Mucosa of descending colon (tissue), 3 donors: ENCODE measurements at regions not wholly inside any gene's neighbourhood (a gene's known extent, or its start where the extent isn't known, plus 50 kb on each side); places are given as distances from the start of the nearest gene placed in this dataset.
"Not testable (repeated sequence)": the region's sequence is repeated elsewhere in the genome, so short reads cannot be mapped to it uniquely, and the experiment has no call there.

ENCODE experiments used
- ATAC-seq: fragments of 200-7000 bp; cut with Tn5 transposase; one replicate; pipeline ENCODE4 v1.9.1; 2020; ENCODE audit warnings: mild to moderate bottlenecking, moderate library complexity
- DNase-seq, 3 donors: peaks; one replicate each; pipeline ENCODE4 v3.0.0-alpha.2; 2020
- H3K36me3 ChIP-seq: fragments of 200-600 bp; one replicate; pipeline ENCODE4 v1.8.0; 2021; ENCODE audit warnings: low read depth, mild to moderate bottlenecking
- H3K4me1 ChIP-seq: fragments of 200-600 bp; one replicate; pipeline ENCODE4 v1.8.0; 2021; ENCODE audit warnings: low read depth, mild to moderate bottlenecking
- H3K4me3 ChIP-seq: fragments of 200-600 bp; one replicate; pipeline ENCODE4 v1.8.0; 2021; ENCODE audit warnings: mild to moderate bottlenecking
- H3K9me3 ChIP-seq: fragments of 200-600 bp; one replicate; pipeline ENCODE4 v1.8.0; 2021; ENCODE audit warnings: mild to moderate bottlenecking
- CTCF ChIP-seq: fragments of 200-600 bp; IDR thresholded peaks from one replicate; pipeline ENCODE4 v1.8.0; 2022; ENCODE audit warnings: antibody characterized with exemption, mild to moderate bottlenecking
- intact Hi-C, 2 donors: fragments of 100-400 bp; cut with DNase I in 1 of 2; cut with micrococcal nuclease in 1 of 2; formaldehyde crosslinking; loops; one replicate each; pipeline versions ENCODE4 v1.11.0 to v1.11.1; 2022; cut with DNase I, micrococcal nuclease
- donor health status: DM: no; HTN: no; CAD: no; lungs with moderate emphysema.
- donor health status: DM: no; HTN: no; CAD: no.
- donor health status: DM: no; HTN: yes; CAD: no.

GRCh38 chrX:34470507-34470906 lies 186.6 kb downstream of the TMEM47 start:
- no peaks in the 10 kb centered on the region for H3K36me3 ChIP-seq
- DNase-seq (no peak), ATAC-seq (no peak)
- intact Hi-C loops = no loop called here
- H3K9me3 ChIP-seq = no peaks in the 10 kb centered on the region
- TF ChIP-seq CTCF = no peak
- no peaks in the 10 kb centered on the region for H3K4me1 ChIP-seq
- no peak overlapping the region for H3K4me3 ChIP-seq

GRCh38 chrX:34467437-34467836 lies 189.6 kb downstream of the TMEM47 start:
- Histone ChIP-seq H3K9me3 (no peaks in the 10 kb centered on the region), H3K4me3 (no peak overlapping the region), H3K36me3 (no peaks in the 10 kb centered on the region), H3K4me1 (no peaks in the 10 kb centered on the region)
- ATAC-seq (no peak), DNase-seq (no peak)
- no peak for TF ChIP-seq CTCF
- intact Hi-C loops = no loop called here

- ATAC-seq = not testable (repeated sequence)
These were observed 193.9 kb downstream of the TMEM47 start for GRCh38 chrX:34463220-34463619.

GRCh38 chrX:34457850-34458249 lies 199.2 kb downstream of the TMEM47 start:
- H3K9me3 ChIP-seq, H3K4me3 ChIP-seq, intact Hi-C loops, H3K36me3 ChIP-seq, ATAC-seq, H3K4me1 ChIP-seq, DNase-seq: not testable (repeated sequence)

More at GRCh38 chrX:34463220-34463619, 193.9 kb downstream of the TMEM47 start:
- intact Hi-C loops, H3K4me3 ChIP-seq, H3K9me3 ChIP-seq, H3K4me1 ChIP-seq, H3K36me3 ChIP-seq, DNase-seq: not testable (repeated sequence)

GRCh38 chrX:34437586-34437985 lies 219.5 kb downstream of the TMEM47 start:
- no peaks in the 10 kb centered on the region for H3K36me3 ChIP-seq
- ATAC-seq (no peak), DNase-seq (peak; percentile 24 to 54 (median 33))
- intact Hi-C loops = no loop called here
- H3K4me3 ChIP-seq = no peak overlapping the region
- TF ChIP-seq CTCF = no peak
- no peaks in the 10 kb centered on the region for H3K9me3 ChIP-seq
- no peaks in the 10 kb centered on the region for H3K4me1 ChIP-seq

GRCh38 chrX:34426334-34426733 lies 230.8 kb downstream of the TMEM47 start:
- no peak for TF ChIP-seq CTCF
- H3K4me3 ChIP-seq = no peak overlapping the region
- no peak for DNase-seq
- H3K9me3 ChIP-seq = no peaks in the 10 kb centered on the region
- no peak for ATAC-seq
- no peaks in the 10 kb centered on the region for H3K4me1 ChIP-seq
- intact Hi-C loops = no loop called here
- H3K36me3 ChIP-seq = no peaks in the 10 kb centered on the region

GRCh38 chrX:34406580-34406979 lies 250.5 kb downstream of the TMEM47 start:
- Histone ChIP-seq H3K4me1 (no peaks in the 10 kb centered on the region), H3K36me3 (no peaks in the 10 kb centered on the region), H3K9me3 (no peaks in the 10 kb centered on the region), H3K4me3 (no peak overlapping the region)
- intact Hi-C loops = no loop called here
- TF ChIP-seq CTCF = no peak
- ATAC-seq = no peak
- no peak for DNase-seq
